Choroid plexus epithelial cell (primary cell): ENCODE measurements at regions not wholly inside any gene's neighbourhood (a gene's known extent, or its start where the extent isn't known, plus 50 kb on each side); places are given as distances from the start of the nearest gene placed in this dataset.
A peak's percentile ranks its signal among the peaks of the same experiment; 100 is the strongest.

Source experiments
- DNase-seq: peaks from one replicate; pipeline ENCODE4 v3.0.0-alpha.2; 2010; ENCODE audit warnings: low read depth
- H3K4me3 ChIP-seq: 2 replicates; pipeline ENCODE4 v1.5.1; 2011; ENCODE audit warnings: low read depth, mild to moderate bottlenecking, control low read depth, low read length, moderate library complexity
- CTCF ChIP-seq: conservative IDR thresholded peaks from 2 replicates; pipeline ENCODE4 v1.5.1; 2011; ENCODE audit warnings: low read depth, mild to moderate bottlenecking, control low read depth, inconsistent platforms, low read length, moderate library complexity

GRCh38 chr17:68740555-68741447, 139.6 kb upstream of the FAM20A start:
- no peak overlapping the region for H3K4me3 ChIP-seq
- DNase-seq: no peak
- peak; percentile 20 for TF ChIP-seq CTCF

GRCh38 chr17:68737761-68738443, 136.7 kb upstream of the FAM20A start:
- no peak for TF ChIP-seq CTCF
- no peak overlapping the region for H3K4me3 ChIP-seq
- peak; percentile 59 for DNase-seq

GRCh38 chr17:68734931-68735330, 133.8 kb upstream of the FAM20A start:
- H3K4me3 ChIP-seq: no peak overlapping the region
- no peak for DNase-seq
- no peak for TF ChIP-seq CTCF

- TF ChIP-seq CTCF: no peak
- DNase-seq: no peak
- H3K4me3 ChIP-seq: no peak overlapping the region
Observed at GRCh38 chr17:68734187-68734900, 133.2 kb upstream of the FAM20A start.

- no peak overlapping the region for H3K4me3 ChIP-seq
- peak; percentile 69 for DNase-seq
- TF ChIP-seq CTCF: no peak
Observed at GRCh38 chr17:68733241-68734176, 132.3 kb upstream of the FAM20A start.

- TF ChIP-seq CTCF: no peak
- DNase-seq: no peak
- no peak overlapping the region for H3K4me3 ChIP-seq
Observed at GRCh38 chr17:68732301-68732749, 131.2 kb upstream of the FAM20A start.
